ENCODE measurements at regions not wholly inside any gene's neighbourhood (a gene's known extent, or its start where the extent isn't known, plus 50 kb on each side); places are given as distances from the start of the nearest gene placed in this dataset.

DNA sequence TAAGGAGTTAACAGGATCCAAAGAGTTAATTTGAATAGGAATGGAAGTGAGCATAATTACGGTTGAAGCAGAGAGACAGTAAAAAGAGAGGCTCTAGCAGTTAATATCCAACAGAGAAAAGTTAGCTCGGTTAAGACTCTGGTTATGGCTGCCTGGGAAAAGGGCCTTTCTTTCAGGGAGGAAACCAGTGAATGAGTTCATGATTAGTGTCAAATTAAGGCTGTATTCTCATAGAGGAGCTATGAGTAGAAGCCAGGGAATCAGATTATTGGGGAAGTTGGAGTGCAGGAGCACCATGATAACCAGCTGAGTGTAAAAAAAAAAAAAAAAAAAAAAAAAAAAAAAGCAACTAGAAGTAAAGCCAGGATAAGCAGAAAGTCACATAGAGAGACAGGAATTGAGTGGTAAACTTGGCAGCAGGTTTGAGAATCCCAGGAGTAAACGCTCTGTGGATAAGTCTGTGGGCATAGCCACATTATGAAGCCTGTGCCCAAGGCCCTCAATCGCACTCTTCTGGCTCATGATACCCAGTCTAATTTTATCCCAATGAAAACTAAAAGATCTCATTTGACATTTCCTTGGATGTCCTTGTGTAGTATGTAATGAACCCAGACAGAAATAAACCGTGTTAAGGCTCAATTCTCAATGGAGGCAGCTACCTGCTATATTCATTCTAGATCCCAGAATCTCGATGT, 372.6 kb upstream of the MPDZ start:
- no peak for FAIRE-seq
- DNase-seq (ENCODE audit: low spot score), result no peak

DNA sequence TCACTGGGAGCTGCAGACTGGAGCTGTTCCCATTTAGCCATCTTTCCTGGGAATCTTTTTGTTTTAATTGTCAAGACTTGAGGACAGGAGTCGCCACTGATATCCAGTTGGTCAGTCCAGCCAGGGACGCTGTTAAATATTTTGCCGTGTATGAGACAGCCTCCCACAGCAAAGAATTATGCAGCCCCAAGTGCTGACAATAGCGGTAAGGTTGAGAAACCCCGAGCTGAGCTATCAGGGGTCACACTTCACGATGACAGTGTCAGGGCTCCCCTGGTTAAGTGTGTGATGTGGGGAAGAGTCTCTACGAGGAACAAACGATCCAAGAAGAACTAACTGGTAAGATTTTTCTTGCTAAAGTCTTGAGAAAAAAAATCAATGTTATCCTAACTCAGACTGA, 372.0 kb upstream of the MPDZ start:
- FAIRE-seq, result no peak
- DNase-seq (ENCODE audit: low spot score), result no peak

DNA sequence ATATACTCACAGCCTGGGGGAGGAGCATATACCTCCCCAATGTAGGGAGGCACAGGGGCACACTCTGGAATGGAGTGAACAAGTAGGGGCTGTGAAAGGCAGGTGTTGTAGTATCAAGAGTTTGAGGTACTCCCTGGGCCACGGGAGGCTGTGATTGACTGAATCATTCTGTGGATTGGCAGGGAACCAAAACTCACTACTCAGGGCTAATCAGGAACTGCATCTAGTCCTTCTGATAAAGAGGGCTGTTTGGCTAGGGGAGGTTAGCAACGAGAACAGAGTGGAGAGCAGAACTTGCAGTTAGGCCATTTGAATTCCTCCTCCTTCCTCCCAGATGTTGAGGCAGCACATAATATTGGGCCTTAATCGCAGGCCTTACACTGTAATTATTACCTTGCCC, 369.2 kb upstream of the MPDZ start:
- DNase-seq (ENCODE audit: low spot score) (no peak), FAIRE-seq (no peak)

DNA sequence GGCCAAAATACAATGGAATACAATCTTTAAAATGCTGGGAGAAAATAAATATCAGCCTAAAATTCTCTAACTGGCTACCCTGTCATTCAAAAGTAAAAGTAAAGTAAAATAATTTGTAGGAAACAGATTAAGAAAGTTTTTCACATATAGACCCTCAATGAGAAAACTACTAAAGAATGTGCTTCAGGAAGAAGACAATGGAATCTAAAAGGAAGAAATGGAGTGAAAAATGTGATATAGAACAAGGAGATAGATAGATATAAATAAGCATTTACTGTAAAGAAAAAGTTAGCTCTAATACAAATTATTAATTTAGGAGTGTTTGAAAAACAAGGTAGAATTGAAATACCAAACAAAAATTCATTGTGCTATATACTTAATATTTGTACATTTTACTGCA, 368.6 kb upstream of the MPDZ start:
- DNase-seq (ENCODE audit: low spot score) (no peak), FAIRE-seq (no peak)

DNA sequence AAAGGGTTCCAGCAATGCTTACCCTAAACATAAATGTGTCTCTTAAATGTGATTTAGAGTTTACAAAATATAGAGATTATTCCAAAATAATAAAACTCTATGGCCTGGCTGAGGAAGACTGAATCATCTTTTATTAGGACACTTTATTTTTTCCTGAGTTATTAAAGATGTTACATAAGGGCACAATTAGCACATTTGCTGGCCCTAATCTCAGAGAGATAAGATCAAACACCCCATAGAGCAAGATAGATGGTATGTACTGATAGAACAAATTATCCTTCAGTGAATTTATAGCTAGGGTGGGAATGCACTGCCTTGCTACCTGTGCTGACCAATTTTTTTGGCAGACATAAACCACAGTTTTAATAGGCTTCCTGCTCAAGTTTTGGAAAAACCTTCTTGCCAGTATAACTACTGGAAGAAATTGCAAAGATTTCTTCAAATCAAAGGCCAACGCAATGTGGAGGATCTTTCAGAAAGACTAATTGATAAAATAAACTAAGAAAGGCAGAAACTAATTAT, 367.1 kb upstream of the MPDZ start:
- DNase-seq (ENCODE audit: low spot score), result no peak
- no peak for FAIRE-seq

DNA sequence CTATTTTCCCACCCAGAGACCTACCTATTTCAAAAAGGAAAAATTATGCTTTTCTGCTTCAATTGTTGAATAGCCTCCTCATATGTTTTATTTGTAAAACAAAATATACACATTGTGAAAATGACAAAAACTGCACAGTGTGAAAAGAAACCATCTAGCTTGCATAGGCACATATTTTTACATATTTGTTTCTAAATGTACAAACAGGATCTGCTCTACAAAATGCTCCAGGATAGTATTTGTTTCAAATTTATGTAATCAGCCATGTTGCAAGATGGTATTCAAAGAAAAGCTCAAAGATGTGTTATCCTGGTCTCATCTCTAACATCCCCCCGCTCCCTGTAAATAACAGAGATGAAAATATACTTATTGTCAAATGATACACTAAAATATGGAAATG, 366.1 kb upstream of the MPDZ start:
- no peak for FAIRE-seq
- DNase-seq (ENCODE audit: low spot score), result no peak

DNA sequence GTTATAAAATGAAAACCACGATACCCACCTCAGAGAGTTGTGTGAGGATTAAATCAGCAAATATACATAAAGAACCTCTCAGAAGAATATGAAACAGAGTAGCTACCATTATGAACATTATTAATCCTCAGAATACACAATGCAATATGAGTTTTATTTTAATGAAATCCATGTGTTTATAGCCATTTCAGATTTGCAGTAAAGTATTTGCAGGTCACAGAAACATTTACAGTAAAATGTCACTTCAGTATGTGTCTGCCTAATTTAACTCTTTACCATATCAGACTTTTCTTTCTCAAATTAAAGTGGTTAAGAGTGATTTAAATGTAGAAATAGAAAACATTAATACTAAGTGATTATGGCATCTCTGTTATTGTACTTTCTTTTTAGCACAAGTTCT, 365.2 kb upstream of the MPDZ start:
- DNase-seq (ENCODE audit: low spot score), result no peak
- no peak for FAIRE-seq

DNA sequence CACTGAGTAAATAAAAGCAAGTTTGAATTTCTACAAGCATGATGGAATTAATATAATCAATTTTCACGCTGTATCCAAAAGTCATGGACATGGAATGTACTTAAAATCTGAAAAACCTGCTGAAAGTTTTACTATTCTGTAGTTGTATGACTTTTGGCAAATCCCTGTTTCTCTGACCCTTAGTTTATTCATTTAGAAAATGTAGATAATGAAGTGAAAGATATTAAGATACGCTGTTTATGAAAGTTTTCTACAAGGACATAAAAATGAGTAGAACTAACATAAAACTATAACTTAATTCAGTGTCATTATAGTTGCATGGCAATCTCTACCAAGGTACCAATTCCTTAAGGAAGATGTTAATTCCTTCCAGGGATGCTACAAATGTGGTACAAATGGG, 363.2 kb upstream of the MPDZ start:
- DNase-seq (ENCODE audit: low spot score), result no peak
- no peak for FAIRE-seq

DNA sequence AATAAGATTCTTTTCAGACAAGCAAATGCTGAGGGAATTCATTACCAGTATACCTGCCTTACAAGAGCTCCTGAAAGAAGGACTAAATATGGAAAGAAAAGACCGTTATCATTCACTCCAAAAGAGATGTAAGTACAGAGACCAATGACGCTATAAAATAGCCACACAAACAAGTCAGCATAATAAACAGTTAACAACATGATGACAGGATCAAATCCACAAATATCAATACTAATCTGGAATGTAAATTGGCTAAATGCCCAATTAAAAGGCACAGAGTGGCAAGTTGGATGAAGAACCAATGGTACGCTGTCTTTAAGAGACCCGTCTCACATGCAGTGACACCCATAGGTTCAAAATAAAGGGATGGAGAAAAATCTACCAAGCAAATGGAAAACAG, 349.6 kb upstream of the MPDZ start:
- no peak for DNase-seq (ENCODE audit: low spot score)
- no peak for FAIRE-seq

DNA sequence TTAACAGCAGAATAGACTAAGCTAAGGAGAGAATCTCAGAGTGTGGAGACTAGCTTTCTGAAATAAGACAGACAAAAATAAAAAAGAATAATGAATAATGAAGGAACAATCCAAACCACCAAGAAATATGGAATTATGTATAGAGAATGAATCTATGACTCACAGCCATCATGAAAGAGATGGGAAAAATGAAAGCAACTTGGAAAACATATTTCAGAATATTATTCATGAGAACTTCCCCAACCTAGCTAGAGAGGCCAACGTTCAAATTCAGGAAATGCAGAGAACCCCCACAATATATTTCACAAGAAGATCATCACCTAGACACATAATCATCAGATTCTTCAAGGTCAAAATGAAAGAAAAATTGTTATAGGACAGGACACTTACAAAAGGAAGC, 349.0 kb upstream of the MPDZ start:
- no peak for FAIRE-seq

DNA sequence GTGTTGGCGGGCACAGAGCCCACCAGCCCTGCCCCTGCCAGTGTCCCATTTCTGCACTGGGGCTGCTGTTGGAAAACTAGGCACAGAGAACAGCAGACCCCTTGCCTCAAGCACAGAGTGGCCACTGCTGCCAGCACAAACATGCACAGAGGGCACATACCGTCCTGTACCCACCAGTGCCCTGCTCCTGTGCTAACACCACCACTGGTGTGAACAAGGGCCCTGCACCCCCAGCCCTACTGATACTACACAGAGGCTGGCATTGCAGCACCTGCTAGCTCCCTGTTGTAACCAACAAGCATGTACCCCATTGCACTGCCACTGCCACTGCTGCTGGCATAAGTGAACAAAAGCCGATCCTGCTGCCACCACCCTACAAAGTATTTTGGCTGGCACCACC, 348.0 kb upstream of the MPDZ start:
- DNase-seq (ENCODE audit: low spot score) (no peak), FAIRE-seq (no peak)

More for the DNA sequence above, 349.0 kb upstream of the MPDZ start:
- no peak for DNase-seq (ENCODE audit: low spot score)

DNA sequence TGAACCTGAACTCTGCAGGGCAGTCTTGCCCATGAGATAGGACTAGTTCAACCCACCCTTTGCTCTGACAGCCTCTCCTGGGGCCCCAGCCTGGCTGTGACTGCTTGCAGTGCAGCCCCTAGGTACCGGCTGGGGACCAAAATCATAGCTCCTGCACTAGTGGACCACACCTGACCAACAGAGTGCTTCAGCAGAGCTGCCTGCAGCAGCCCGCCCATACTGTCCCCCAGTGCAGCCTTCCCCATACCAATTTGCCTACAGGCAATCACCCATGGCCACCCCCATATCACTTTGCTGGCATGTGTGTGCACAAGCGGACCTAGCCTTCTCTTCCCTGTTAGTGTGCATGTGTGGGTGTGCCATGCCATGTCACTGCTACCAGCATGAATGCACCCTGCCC, 347.6 kb upstream of the MPDZ start:
- no peak for FAIRE-seq
- no peak for DNase-seq (ENCODE audit: low spot score)

DNA sequence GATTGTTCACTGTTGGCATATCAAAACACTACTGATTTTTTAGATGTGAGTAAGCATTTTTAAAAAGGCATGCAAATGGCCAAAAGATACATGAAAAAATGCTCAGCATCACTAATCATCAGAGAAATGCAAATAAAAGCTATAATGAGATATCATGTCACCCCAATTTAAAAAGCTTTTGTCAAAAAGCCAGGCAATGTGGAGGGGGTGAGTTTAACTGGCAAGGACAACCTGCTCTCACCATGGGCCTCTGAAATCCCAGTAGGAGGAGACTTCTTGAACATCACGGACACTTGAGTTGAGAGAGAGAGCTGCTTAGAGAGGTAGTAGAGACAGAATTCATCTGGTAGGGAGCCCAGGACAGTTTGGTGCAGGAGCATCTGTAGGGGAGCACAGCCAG, 347.1 kb upstream of the MPDZ start:
- DNase-seq (ENCODE audit: low spot score), result no peak
- FAIRE-seq, result no peak

DNA sequence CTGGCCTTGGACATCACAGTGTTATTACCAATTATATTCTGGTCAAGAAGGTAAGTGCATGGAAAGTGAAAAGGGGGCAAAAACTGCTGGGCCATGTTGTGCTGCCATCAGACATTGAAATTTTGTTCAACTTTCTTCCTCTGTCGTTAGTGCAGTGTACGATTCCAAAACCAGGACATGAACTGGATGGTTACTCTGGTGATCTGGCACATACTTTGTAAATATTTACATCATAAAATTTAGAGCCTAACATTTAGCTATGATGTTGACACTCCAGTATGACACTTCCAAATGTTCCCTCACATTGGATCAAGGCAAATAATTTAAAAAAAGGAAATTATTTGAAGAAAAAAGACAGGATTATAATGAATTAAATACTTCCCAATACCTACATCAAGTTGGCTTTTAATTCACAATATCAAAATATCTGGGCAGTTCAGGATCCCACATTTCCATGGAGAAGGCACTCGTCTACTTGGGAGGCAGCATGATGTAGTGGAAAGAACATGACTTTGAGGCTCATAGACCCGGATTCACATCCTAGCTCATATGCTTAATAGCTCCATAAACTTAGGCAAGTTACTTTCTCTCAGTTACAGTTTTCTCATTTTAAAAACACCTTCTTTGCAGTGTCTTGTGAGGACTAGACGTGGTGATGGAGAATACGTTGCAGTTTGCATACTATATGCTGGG, 342.5 kb upstream of the MPDZ start:
- no peak for FAIRE-seq
- no peak for DNase-seq (ENCODE audit: low spot score)

DNA sequence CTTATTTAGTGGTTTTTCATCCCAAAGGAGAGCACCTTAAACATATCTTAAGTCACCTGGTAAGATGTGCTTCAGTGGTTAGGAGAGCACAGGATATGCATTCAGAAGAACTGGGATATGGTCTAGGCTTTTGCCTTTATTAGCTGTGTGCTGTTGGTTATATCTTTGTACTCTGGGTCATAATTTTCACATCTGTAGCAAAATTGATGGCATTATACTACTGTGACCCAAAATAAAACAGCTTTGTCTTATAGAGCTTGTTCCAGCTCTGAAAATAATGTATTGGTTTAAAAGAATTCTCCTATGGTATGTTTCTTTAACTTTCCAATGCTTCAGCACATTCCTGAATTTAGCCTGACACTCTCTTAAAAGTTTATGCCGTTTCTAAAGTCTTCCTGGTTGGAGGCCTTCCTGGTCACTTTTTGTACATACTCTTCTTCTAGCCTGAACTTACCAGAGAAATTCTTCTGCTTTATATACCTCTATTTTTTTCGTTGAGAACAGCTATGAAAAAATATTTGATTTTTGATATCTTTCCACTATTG, 337.1 kb upstream of the MPDZ start:
- FAIRE-seq, result no peak

DNA sequence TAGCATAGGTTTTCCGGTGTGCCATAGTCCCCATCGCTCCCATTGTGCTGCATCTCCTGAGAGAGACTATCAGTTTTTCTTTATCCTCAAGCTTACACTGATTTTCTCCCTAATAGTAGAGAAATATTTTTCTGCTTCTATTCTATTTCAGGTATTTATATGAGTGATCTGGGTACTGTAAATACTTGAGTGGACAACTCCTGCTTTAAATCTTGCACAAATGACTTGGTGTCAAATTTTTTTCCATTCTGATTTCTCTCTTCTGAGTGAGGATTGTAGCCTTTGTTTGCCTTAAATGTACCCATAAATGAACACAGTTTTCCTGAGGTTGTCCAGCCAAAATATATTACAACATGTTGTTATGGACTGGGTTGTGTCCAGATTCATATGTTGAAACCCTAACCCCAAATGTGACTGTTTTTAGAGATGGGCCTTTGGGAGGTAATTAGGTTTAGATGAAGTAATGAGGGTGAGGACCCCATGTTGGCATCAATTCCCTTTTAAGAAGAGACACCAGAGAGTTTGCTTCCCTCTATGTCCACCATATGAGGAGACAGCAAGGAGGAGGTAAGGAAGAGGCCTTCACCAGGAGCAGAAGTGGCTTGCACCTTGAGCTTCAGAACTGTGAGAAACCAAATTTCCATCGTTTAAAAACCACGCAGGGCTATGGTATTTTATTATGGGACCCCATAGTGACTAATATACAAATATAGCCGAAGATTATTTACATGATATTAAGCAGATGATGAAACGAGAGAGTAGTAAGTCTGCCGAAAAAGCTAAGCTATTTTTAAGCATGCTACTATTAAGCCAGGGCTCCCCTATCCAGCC, 336.4 kb upstream of the MPDZ start:
- DNase-seq (ENCODE audit: low spot score), result no peak
- no peak for FAIRE-seq

More for the DNA sequence above, 337.1 kb upstream of the MPDZ start:
- DNase-seq (ENCODE audit: low spot score), result no peak

DNA sequence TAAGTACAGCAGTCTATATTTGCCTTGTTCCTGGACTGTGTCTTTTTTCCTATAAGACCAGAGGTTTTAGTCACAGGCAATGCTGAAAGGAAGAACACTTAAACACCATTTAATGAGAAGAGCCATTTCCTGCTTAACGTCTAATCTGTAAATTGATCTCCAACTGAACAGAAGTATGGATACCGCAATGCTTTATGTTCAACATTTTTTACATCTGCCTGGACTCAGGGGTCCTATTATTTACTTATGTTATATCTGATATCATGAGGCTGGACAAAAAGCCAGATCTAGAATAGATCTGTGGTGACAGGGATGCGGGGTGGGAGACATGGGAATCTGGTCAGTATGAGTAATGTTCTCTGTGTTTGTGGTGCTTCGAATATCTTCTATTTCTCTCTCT, 334.6 kb upstream of the MPDZ start:
- no peak for DNase-seq (ENCODE audit: low spot score)
- FAIRE-seq, result no peak

DNA sequence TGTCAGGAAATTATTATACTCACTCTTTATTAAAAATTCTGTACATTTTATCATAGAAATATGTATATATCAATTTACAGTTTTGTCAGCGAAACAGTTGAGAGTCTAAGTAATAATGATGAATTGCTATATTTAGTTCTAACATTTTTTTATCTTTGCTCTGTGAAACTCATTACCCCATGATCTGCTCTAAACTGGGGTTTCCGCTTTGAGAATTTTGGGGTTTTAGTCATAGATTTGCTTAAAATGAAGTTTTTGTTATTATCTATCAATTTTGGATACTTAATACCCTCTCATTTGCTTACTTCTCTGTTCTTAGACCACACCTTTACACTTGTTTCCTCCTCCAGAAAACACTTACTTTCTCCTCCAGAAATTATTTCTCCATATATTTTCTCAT, 333.8 kb upstream of the MPDZ start:
- DNase-seq (ENCODE audit: low spot score) (no peak), FAIRE-seq (no peak)

DNA sequence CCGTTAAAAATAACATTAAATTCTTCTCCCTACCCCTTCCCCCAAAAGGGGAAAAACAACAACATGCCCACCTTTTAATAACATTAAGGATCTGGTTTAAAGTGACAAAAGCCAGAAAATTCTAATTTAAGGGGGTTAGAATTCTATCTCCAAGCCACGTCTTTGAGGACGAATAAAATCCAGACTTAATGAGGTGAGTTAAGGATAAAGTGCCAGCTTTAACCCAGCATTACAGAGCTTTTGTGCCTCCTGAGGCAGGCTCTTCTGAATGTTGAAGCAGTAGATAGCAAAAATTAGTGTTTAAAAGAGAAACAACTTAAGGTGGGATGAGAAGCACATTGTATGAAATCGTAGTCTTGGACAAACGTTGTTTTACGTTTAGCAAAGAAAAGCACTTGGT, 329.0 kb upstream of the MPDZ start:
- FAIRE-seq (no peak), DNase-seq (ENCODE audit: low spot score) (no peak)

DNA sequence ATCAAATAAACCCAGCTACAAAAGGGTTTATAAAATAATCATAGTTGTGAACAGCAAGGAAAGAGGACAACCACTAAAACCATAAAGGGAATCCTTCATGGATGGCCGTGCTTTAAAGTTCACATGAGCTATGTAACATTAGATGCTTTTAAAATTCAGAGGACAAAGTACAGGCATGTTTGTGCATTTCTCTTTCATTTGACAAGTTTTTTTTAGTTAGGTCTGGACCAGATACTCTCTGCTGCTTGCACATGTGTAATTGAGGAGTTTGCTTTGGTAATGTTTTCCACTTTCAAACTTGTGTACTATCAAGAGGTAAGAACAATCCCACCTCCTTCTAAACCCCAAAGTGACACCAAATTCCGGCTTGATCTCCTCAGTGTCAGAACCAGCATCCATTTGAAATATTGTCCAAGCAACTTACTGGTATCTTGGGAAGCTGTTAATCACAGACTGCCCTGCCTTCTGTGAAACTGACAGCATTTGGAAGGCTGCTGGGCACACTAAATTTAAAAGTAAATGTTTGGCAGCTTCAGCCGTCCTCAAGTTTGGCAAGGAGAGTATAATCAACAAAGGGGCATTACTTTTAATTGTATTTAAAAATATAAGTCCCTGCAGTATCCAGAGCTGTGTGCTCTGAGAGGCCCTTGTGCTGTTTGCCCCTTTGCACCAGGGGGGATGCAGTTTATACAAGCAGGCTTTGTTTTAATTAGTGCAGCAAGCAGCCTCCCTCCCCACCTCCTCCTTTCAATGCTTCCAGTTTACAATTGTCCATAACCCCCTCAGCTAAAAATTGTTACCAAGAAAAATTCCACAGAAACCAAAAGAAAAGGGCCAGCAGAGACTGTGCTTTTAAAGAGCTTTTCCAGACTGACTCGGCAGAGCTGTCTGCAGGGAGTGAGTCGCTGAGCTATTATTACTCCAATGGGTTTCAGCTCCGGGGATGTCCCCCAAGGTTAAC, 328.3 kb upstream of the MPDZ start:
- DNase-seq (ENCODE audit: low spot score) (no peak), FAIRE-seq (no peak)

DNA sequence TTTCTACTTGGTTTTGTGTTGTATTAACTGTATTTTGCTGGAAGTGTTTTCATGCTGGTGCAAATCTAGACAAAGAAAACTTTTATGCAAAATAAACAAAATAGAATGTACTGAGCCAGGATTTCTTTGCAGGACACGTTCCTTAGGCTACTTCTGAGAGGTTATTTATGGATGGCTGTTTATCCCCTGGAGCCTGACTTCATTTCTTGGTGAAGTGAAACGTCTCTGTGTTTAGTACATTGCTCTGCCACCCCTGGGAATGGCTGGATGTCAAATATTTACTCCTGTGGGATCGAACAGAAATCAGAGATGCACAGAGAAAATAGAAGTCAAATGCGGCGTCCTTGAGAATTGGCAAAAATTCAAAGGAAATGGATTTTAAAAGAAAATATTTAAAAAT, 327.1 kb upstream of the MPDZ start:
- FAIRE-seq, result no peak
- DNase-seq (ENCODE audit: low spot score), result no peak

All from urothelium cell line (cell line).